IMR-90 (cell line): ENCODE measurements at regions not wholly inside any gene's neighbourhood (a gene's known extent, or its start where the extent isn't known, plus 50 kb on each side); places are given as distances from the start of the nearest gene placed in this dataset.

ENCODE experiments used
- ATAC-seq: fragments of 200-7000 bp; cut with Tn5 transposase; 2 replicates; pipeline ENCODE4 v1.9.1; 2020; ENCODE audit warnings: low read depth, mild to moderate bottlenecking, moderate library complexity
- BruUV-seq: library from RNA; stranded (reverse); fragments of 400-500 nt; replicated peaks from 2 replicates; lab custom pipeline; 2021; lab: Mats Ljungman, UMichigan
- CTCF ChIA-PET: fragments of 300-600 bp; formaldehyde crosslinking; extraction: SDS; loops from one replicate; lab custom pipeline; 2021; ENCODE audit warnings: antibody characterized with exemption; lab: Yijun Ruan, JAX
- POLR2A ChIA-PET: fragments of 300-600 bp; sonication (Branson Sonifier 250); formaldehyde crosslinking; loops from one replicate; lab custom pipeline; 2022; ENCODE audit warnings: antibody characterized with exemption; ENCODE audit not compliant: unreplicated experiment; lab: Charles Lee
- DNase-seq: peaks from one replicate; pipeline ENCODE4 v3.0.0; 2013
- H2AFZ ChIP-seq: replicated peaks from 2 replicates; pipeline ENCODE3; 2013; ENCODE audit warnings: low read length, mild to moderate bottlenecking; ENCODE audit not compliant: poor library complexity
- H2AK5ac ChIP-seq: 2 replicates; pipeline ENCODE4 v1.6.1; 2013; ENCODE audit warnings: low read depth, low read length, inconsistent platforms
- H2AK9ac ChIP-seq: replicated peaks from 2 replicates; pipeline ENCODE3; 2013; ENCODE audit warnings: mild to moderate bottlenecking, low read depth, low read length, moderate library complexity; ENCODE audit not compliant: poor library complexity
- H2BK120ac ChIP-seq: 2 replicates; pipeline ENCODE4 v1.6.1; 2013; ENCODE audit warnings: low read depth, low read length, inconsistent platforms
- H2BK15ac ChIP-seq: 3 replicates; pipeline ENCODE4 v1.6.1; 2013; ENCODE audit warnings: low read depth, low read length, inconsistent platforms
- H2BK20ac ChIP-seq: 2 replicates; pipeline ENCODE4 v1.6.1; 2013; ENCODE audit warnings: low read depth, mild to moderate bottlenecking, inconsistent platforms, low read length, moderate library complexity
- H2BK5ac ChIP-seq: 2 replicates; pipeline ENCODE4 v1.6.1; 2013; ENCODE audit warnings: mild to moderate bottlenecking, low read depth, low read length, inconsistent platforms; ENCODE audit not compliant: poor library complexity, severe bottlenecking
- H3K14ac ChIP-seq: replicated peaks from 2 replicates; pipeline ENCODE4 v1.6.1; 2013; ENCODE audit warnings: low read depth, low read length, inconsistent platforms
- H3K18ac ChIP-seq: 2 replicates; pipeline ENCODE4 v1.6.1; 2013; ENCODE audit warnings: low read depth, low read length, control low read depth
- H3K23ac ChIP-seq: 2 replicates; pipeline ENCODE4 v1.6.1; 2013; ENCODE audit warnings: low read depth, low read length, inconsistent platforms
- H3K27ac ChIP-seq: 2 replicates; pipeline ENCODE4 v1.5.1; 2013; ENCODE audit warnings: mild to moderate bottlenecking, control low read depth, low read length; ENCODE audit not compliant: insufficient read depth
- H3K27me3 ChIP-seq: 2 replicates; pipeline ENCODE4 v1.6.1; 2013; ENCODE audit warnings: low read length; ENCODE audit not compliant: control insufficient read depth, insufficient read depth
- H3K36me3 ChIP-seq: 2 replicates; pipeline ENCODE4 v1.6.1; 2013; ENCODE audit warnings: low read length, mixed read lengths; ENCODE audit not compliant: control insufficient read depth, insufficient read depth
- H3K4ac ChIP-seq: 2 replicates; pipeline ENCODE4 v1.6.1; 2013; ENCODE audit warnings: low read depth, low read length, inconsistent platforms
- H3K4me1 ChIP-seq: 2 replicates; pipeline ENCODE4 v1.6.1; 2013; ENCODE audit warnings: low read length, mixed read lengths; ENCODE audit not compliant: control insufficient read depth, insufficient read depth
- H3K4me2 ChIP-seq: 2 replicates; pipeline ENCODE4 v1.6.1; 2013; ENCODE audit warnings: low read depth, mild to moderate bottlenecking, control low read depth, low read length, moderate library complexity
- H3K4me3 ChIP-seq: 2 replicates; pipeline ENCODE4 v1.5.1; 2013; ENCODE audit warnings: low read depth, mild to moderate bottlenecking, control low read depth, low read length, moderate library complexity; ENCODE audit not compliant: insufficient read depth
- H3K56ac ChIP-seq: 2 replicates; pipeline ENCODE4 v1.6.1; 2013; ENCODE audit warnings: low read length, inconsistent platforms; ENCODE audit not compliant: insufficient read depth; ENCODE audit errors: extremely low read depth
- H3K79me1 ChIP-seq, 2 experiments: 2 replicates each; pipeline ENCODE4 v1.6.1; 2013; ENCODE audit warnings: low read length in 2 of 2, inconsistent platforms in 1 of 2, low read depth in 1 of 2
- H3K9ac ChIP-seq: 2 replicates; pipeline ENCODE4 v1.6.1; 2013; ENCODE audit warnings: low read depth, low read length, control low read depth
- H3K9me1 ChIP-seq: 2 replicates; pipeline ENCODE4 v1.6.1; 2013; ENCODE audit warnings: low read length, inconsistent platforms; ENCODE audit not compliant: insufficient read depth
- H3K9me3 ChIP-seq: 2 replicates; pipeline ENCODE4 v1.6.1; 2013; ENCODE audit warnings: low read length; ENCODE audit not compliant: control insufficient read depth, insufficient read depth
- H4K20me1 ChIP-seq: 2 replicates; pipeline ENCODE4 v1.6.1; 2013; ENCODE audit warnings: low read length, inconsistent platforms; ENCODE audit not compliant: insufficient read depth
- H4K5ac ChIP-seq: 2 replicates; pipeline ENCODE4 v1.6.1; 2013; ENCODE audit warnings: mild to moderate bottlenecking, low read depth, low read length, control low read depth
- H4K8ac ChIP-seq, 2 experiments: 2 replicates each; pipeline ENCODE4 v1.6.1; 2013; ENCODE audit warnings: low read depth in 2 of 2, low read length in 2 of 2, control low read depth in 1 of 2, inconsistent platforms in 1 of 2
- H4K91ac ChIP-seq: 2 replicates; pipeline ENCODE4 v1.6.1; 2013; ENCODE audit warnings: low read depth, low read length, inconsistent platforms; ENCODE audit not compliant: insufficient read depth
- BHLHE40 ChIP-seq: fragments of 150-350 bp; IDR thresholded peaks from 2 replicates; pipeline ENCODE4 v1.6.1; 2016; ENCODE audit warnings: mild to moderate bottlenecking, low read depth, low read length
- CEBPB ChIP-seq: IDR thresholded peaks from 2 replicates; pipeline ENCODE4 v1.6.1; 2012; ENCODE audit warnings: low read depth, low read length, improper control_type of control experiment
- CHD1 ChIP-seq: IDR thresholded peaks from 2 replicates; pipeline ENCODE4 v1.6.1; 2012; ENCODE audit warnings: low read depth, low read length, improper control_type of control experiment
- CTCF ChIP-seq: conservative IDR thresholded peaks from 2 replicates; pipeline ENCODE4 v1.5.1; 2012; ENCODE audit warnings: mild to moderate bottlenecking, low read depth, low read length, improper control_type of control experiment
- ELK1 ChIP-seq: fragments of 150-350 bp; IDR thresholded peaks from 2 replicates; pipeline ENCODE4 v1.6.1; 2016; ENCODE audit warnings: low read depth, mild to moderate bottlenecking, low read length, moderate library complexity, borderline replicate concordance
- MAFK ChIP-seq: IDR thresholded peaks from 2 replicates; pipeline ENCODE4 v1.6.1; 2012; ENCODE audit warnings: low read depth, low read length, improper control_type of control experiment
- NFE2L2 ChIP-seq: fragments of 150-350 bp; IDR thresholded peaks from 2 replicates; pipeline ENCODE4 v1.6.1; 2016; ENCODE audit warnings: low read depth, mild to moderate bottlenecking, low read length
- RCOR1 ChIP-seq: IDR thresholded peaks from 2 replicates; pipeline ENCODE4 v1.6.1; 2012; ENCODE audit warnings: mild to moderate bottlenecking, low read length, improper control_type of control experiment; ENCODE audit not compliant: insufficient replicate concordance
- RFX5 ChIP-seq: IDR thresholded peaks from 2 replicates; pipeline ENCODE4 v1.8.0; 2012; ENCODE audit warnings: low read depth, mild to moderate bottlenecking, low read length, moderate library complexity
- SMC3 ChIP-seq: fragments of 150-350 bp; IDR thresholded peaks from 2 replicates; pipeline ENCODE4 v1.6.1; 2016; ENCODE audit warnings: low read depth, mild to moderate bottlenecking, antibody characterized with exemption, low read length, moderate library complexity
- WGBS, 2 experiments: methylation state at CpG; one replicate each; pipeline versions ENCODE4 v1.1.5 to v1.1.7; 2013; ENCODE audit warnings: missing lambda C conversion rate in 2 of 2; ENCODE audit not compliant: insufficient read length in 1 of 2; ENCODE audit errors: extremely low coverage in 2 of 2; 5-methylcytosine and 5-hydroxymethylcytosine counted together
- dilution Hi-C: fragments of 300-500 bp; cut with HindIII; formaldehyde crosslinking; loops from one replicate; pipeline ENCODE4 v1.14.3; 2018; ENCODE audit warnings: low sequenced_read_pairs; ENCODE audit not compliant: unreplicated experiment
- in situ Hi-C: fragments of 300-500 bp; cut with MboI; formaldehyde crosslinking; loops from 3 replicates; pipeline ENCODE4 v1.14.3; 2019; ENCODE audit warnings: low sequenced_read_pairs, inconsistent platforms, mixed read lengths
- intact Hi-C: fragments of 100-400 bp; cut with micrococcal nuclease; formaldehyde crosslinking; loops from 2 replicates; pipeline ENCODE4 v1.10.0; 2022

- Histone ChIP-seq H2AFZ (no peak overlapping the region), H4K91ac (no peak overlapping the region), H3K27me3 (no peaks in the 10 kb centered on the region), H3K23ac (no peak overlapping the region), H3K27ac (no peak overlapping the region), H3K9me3 (peaks cover 6% of the 10 kb centered on the region), H3K4me2 (no peak overlapping the region), H2BK120ac (no peak overlapping the region), H4K5ac (no peak overlapping the region), H2AK9ac (no peak overlapping the region), H3K14ac (no peak overlapping the region), H3K4ac (no peak overlapping the region), H3K79me1 (no peaks in the 10 kb centered on the region), H3K18ac (no peak overlapping the region), H3K4me1 (no peaks in the 10 kb centered on the region), H3K9ac (no peak overlapping the region), H3K36me3 (no peaks in the 10 kb centered on the region), H3K4me3 (no peak overlapping the region), H4K20me1 (no peaks in the 10 kb centered on the region), H2BK15ac (no peak overlapping the region), H2AK5ac (no peak overlapping the region), H3K56ac (no peak overlapping the region), H2BK5ac (no peak overlapping the region), H4K8ac (no peak overlapping the region), H3K9me1 (no peaks in the 10 kb centered on the region), H2BK20ac (no peak overlapping the region)
- no CpG with 5 or more reads among the region's 3 CpGs for WGBS, 2 experiments
- ATAC-seq (no peak), DNase-seq (no peak)
- POLR2A ChIA-PET: no interaction called here
- dilution Hi-C loops (no loop called here), intact Hi-C loops (no loop called here), in situ Hi-C loops (no loop called here)
- no TSS peak for BruUV-seq
- TF ChIP-seq SMC3 (no peak), RCOR1 (no peak), NFE2L2 (no peak), RFX5 (no peak), CEBPB (no peak), ELK1 (no peak), BHLHE40 (no peak), MAFK (no peak), CTCF (no peak), CHD1 (no peak)
- CTCF ChIA-PET: no interaction called here
These were observed 1523.8 kb upstream of the CADM2 start for GRCh38 chr3:83434880-83435587.
